Activated CD8-positive, alpha-beta T cell treated with anti-CD3 and anti-CD28 coated beads for 36 hours (primary cell): ENCODE measurements at regions not wholly inside any gene's neighbourhood (a gene's known extent, or its start where the extent isn't known, plus 50 kb on each side); places are given as distances from the start of the nearest gene placed in this dataset.
"Not testable (repeated sequence)": the region's sequence is repeated elsewhere in the genome, so short reads cannot be mapped to it uniquely, and the experiment has no call there.

Experiments used
- ATAC-seq: fragments of 200-7000 bp; cut with Tn5 transposase; one replicate; pipeline ENCODE4 v1.10.0; 2021; ENCODE audit warnings: mild to moderate bottlenecking, moderate library complexity
- CTCF ChIA-PET: fragments of 350-600 bp; sonication (Branson Sonifier 250); formaldehyde crosslinking; loops from one replicate; lab custom pipeline; 2021; ENCODE audit warnings: antibody characterized with exemption; lab: Charles Lee
- POLR2A ChIA-PET: fragments of 350-600 bp; sonication (Branson Sonifier 250); formaldehyde crosslinking; loops from one replicate; lab custom pipeline; 2021; ENCODE audit warnings: antibody characterized with exemption; lab: Charles Lee
- DNase-seq: peaks from one replicate; pipeline ENCODE4 v3.0.0-alpha.2; 2020
- H3K27ac Mint-ChIP-seq: one replicate; pipeline ENCODE4 v1.8.0; 2021; ENCODE audit warnings: mild to moderate bottlenecking, mixed read lengths
- H3K27me3 Mint-ChIP-seq: one replicate; pipeline ENCODE4 v1.8.0; 2021; ENCODE audit warnings: mixed read lengths
- H3K36me3 Mint-ChIP-seq: one replicate; pipeline ENCODE4 v1.8.0; 2021; ENCODE audit warnings: low read depth, mixed read lengths
- H3K4me1 Mint-ChIP-seq: one replicate; pipeline ENCODE4 v1.8.0; 2021; ENCODE audit warnings: low read depth, mixed read lengths
- H3K4me3 Mint-ChIP-seq: one replicate; pipeline ENCODE4 v1.8.0; 2021; ENCODE audit warnings: mild to moderate bottlenecking, moderate library complexity, mixed read lengths
- H3K9me3 Mint-ChIP-seq: one replicate; pipeline ENCODE4 v1.8.0; 2021; ENCODE audit warnings: mixed read lengths
- intact Hi-C: fragments of 100-400 bp; cut with micrococcal nuclease; formaldehyde crosslinking; loops from one replicate; pipeline ENCODE4 v1.10.0; 2022
- TF ChIP-seq, protein P1 (sequence below): fragments of 200-600 bp; IDR thresholded peaks from one replicate; pipeline ENCODE4 v1.8.0; 2022; ENCODE audit warnings: antibody characterized with exemption, mild to moderate bottlenecking

DNA sequence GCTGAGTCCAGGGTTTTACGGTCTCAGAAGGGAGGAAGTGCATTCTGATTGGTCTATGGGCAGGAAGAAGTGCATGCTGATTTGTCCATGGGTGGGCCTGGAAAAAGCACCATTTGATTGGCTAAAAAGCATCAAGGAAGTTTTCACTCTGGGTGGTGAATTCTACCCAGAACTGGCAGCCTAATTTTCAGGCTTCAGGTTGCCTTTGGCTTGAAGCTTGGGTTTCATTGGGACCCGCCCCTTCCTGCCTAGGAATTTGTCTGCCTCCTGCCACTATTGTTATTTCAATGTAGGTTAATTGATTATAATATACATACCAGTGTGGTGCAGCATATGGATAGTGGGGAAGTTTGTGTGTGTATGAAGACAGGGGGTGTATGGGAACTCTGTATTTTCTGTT is 1355.9 kb downstream of the SI start:
- intact Hi-C loops, result no loop called here
- DNase-seq (no peak), ATAC-seq (no peak)
- H3K4me1 Mint-ChIP-seq, result no peaks in the 10 kb centered on the region
- peaks cover 7% of the 10 kb centered on the region for H3K9me3 Mint-ChIP-seq
- no peak overlapping the region for H3K27ac Mint-ChIP-seq
- no peaks in the 10 kb centered on the region for H3K27me3 Mint-ChIP-seq
- H3K4me3 Mint-ChIP-seq, result no peak overlapping the region
- ChIA-PET POLR2A (no interaction called here), CTCF (no interaction called here)
- TF ChIP-seq, protein P1, sequence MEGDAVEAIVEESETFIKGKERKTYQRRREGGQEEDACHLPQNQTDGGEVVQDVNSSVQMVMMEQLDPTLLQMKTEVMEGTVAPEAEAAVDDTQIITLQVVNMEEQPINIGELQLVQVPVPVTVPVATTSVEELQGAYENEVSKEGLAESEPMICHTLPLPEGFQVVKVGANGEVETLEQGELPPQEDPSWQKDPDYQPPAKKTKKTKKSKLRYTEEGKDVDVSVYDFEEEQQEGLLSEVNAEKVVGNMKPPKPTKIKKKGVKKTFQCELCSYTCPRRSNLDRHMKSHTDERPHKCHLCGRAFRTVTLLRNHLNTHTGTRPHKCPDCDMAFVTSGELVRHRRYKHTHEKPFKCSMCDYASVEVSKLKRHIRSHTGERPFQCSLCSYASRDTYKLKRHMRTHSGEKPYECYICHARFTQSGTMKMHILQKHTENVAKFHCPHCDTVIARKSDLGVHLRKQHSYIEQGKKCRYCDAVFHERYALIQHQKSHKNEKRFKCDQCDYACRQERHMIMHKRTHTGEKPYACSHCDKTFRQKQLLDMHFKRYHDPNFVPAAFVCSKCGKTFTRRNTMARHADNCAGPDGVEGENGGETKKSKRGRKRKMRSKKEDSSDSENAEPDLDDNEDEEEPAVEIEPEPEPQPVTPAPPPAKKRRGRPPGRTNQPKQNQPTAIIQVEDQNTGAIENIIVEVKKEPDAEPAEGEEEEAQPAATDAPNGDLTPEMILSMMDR, result no peak
- no peaks in the 10 kb centered on the region for H3K36me3 Mint-ChIP-seq

GRCh38 chr3:163721596-163721995 is 1356.7 kb downstream of the SI start:
- CTCF ChIA-PET, result no interaction called here
- no peaks in the 10 kb centered on the region for H3K27me3 Mint-ChIP-seq
- ATAC-seq (no peak), DNase-seq (no peak)
- H3K36me3 Mint-ChIP-seq, result no peaks in the 10 kb centered on the region
- H3K4me1 Mint-ChIP-seq, result no peaks in the 10 kb centered on the region
- no peak overlapping the region for H3K27ac Mint-ChIP-seq
- H3K9me3 Mint-ChIP-seq, result peaks cover 7% of the 10 kb centered on the region
- intact Hi-C loops, result no loop called here
- TF ChIP-seq, protein P1, result no peak
- no peak overlapping the region for H3K4me3 Mint-ChIP-seq
- POLR2A ChIA-PET, result no interaction called here

DNA sequence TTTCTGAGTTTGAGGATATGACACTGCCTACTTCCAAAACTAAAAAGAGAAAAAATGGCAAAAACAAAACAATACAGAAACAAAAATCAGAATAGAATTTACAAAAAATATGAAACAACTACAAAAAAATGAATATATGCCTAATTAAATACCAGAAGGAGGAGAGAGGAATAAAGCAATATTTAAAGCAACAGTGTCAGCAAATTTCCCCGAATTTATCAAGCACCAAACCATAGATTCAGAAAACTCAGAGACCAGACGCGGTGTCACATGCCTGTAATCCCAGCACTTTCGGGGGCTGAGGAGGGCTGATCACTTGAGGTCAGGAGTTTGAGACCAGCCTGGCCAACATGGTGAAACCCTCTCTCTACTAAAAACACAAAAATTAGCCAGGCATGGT is 1360.9 kb downstream of the SI start:
- intact Hi-C loops, result no loop called here
- H3K27ac Mint-ChIP-seq, result no peak overlapping the region
- POLR2A ChIA-PET, result no interaction called here
- ATAC-seq (no peak), DNase-seq (no peak)
- H3K4me3 Mint-ChIP-seq, result no peak overlapping the region
- H3K4me1 Mint-ChIP-seq, result no peaks in the 10 kb centered on the region
- TF ChIP-seq, protein P1, result no peak
- CTCF ChIA-PET, result no interaction called here
- H3K36me3 Mint-ChIP-seq, result no peaks in the 10 kb centered on the region
- peaks cover 7% of the 10 kb centered on the region for H3K9me3 Mint-ChIP-seq
- no peaks in the 10 kb centered on the region for H3K27me3 Mint-ChIP-seq

DNA sequence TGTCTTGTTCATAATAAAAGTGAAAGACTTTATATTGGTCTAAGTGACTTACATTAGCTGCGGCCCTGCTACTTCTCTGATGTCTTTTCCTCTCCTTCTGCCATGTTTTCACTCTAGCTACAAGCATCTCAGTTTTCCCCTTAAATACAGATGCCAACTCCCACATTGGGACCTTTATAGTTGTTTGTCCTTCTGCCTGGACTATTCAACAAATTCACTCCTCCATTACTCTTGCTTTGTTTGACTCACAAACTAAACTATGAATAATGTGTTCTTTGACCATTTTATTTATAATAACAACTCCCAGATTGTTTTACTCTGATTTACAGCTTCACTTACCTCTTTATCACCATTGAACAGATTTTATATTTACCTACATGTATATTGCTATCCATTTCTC is 1369.9 kb downstream of the SI start:
- intact Hi-C loops, result no loop called here
- H3K27ac Mint-ChIP-seq, result no peak overlapping the region
- H3K4me3 Mint-ChIP-seq, result no peak overlapping the region
- TF ChIP-seq, protein P1, result no peak
- no peaks in the 10 kb centered on the region for H3K36me3 Mint-ChIP-seq
- ATAC-seq, result no peak
- CTCF ChIA-PET, result no interaction called here
- H3K27me3 Mint-ChIP-seq, result no peaks in the 10 kb centered on the region
- POLR2A ChIA-PET, result no interaction called here
- H3K4me1 Mint-ChIP-seq, result no peaks in the 10 kb centered on the region
- H3K9me3 Mint-ChIP-seq, result peaks cover 10% of the 10 kb centered on the region
- DNase-seq, result no peak

GRCh38 chr3:163707659-163708058 is 1370.6 kb downstream of the SI start:
- Mint-ChIP-seq H3K4me3 (no peak overlapping the region), H3K4me1 (no peaks in the 10 kb centered on the region), H3K9me3 (peaks cover 10% of the 10 kb centered on the region), H3K27me3 (no peaks in the 10 kb centered on the region), H3K36me3 (no peaks in the 10 kb centered on the region), H3K27ac (no peak overlapping the region)
- TF ChIP-seq, protein P1, result no peak
- no peak for DNase-seq
- CTCF ChIA-PET, result no interaction called here
- no peak for ATAC-seq
- intact Hi-C loops, result no loop called here
- POLR2A ChIA-PET, result no interaction called here

GRCh38 chr3:163698221-163698620 is 1380.1 kb downstream of the SI start:
- H3K36me3 Mint-ChIP-seq, H3K4me1 Mint-ChIP-seq, DNase-seq, POLR2A ChIA-PET, CTCF ChIA-PET, H3K27ac Mint-ChIP-seq, ATAC-seq, H3K27me3 Mint-ChIP-seq, intact Hi-C loops, H3K4me3 Mint-ChIP-seq: not testable (repeated sequence)
- H3K9me3 Mint-ChIP-seq, result peaks cover 12% of the 10 kb centered on the region
